ENCODE measurements at regions not wholly inside any gene's neighbourhood (a gene's known extent, or its start where the extent isn't known, plus 50 kb on each side); places are given as distances from the start of the nearest gene placed in this dataset.

DNA sequence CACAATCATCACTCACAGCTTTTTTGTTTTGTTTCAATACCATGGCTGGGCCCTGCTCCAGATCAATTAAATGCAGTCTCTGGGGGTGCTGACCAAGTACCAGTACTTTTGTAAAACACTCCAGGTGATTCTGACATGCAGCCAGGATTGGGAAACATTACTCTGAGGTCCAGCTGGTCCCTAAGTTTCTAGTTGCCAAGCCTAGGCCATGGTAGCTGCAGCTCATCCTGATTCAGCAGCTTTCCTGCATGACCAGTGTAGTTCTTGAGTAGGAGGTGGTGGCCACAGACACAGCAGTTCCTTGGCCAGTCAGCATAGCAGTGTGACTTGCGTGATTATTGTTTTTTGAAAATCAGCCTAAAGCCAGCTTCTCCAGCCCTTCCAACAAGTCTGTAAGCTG is 859.1 kb downstream of the DIAPH3 start:
- TF ChIP-seq CTCF (IDR thresholded peaks at IDR 0.05) = no peak
- TF ChIP-seq POLR2A (IDR thresholded peaks at IDR 0.05) = no peak

Measured in Peyer's patch (tissue), 4 donors.